HepG2 (cell line): ENCODE measurements at regions not wholly inside any gene's neighbourhood (a gene's known extent, or its start where the extent isn't known, plus 50 kb on each side); places are given as distances from the start of the nearest gene placed in this dataset.

Experiments used
- EZH2 ChIP-seq: conservative IDR thresholded peaks from 2 replicates; pipeline ENCODE4 v1.6.1; 2012; ENCODE audit warnings: mild to moderate bottlenecking, low read depth, low read length, moderate library complexity
- FIP1L1 ChIP-seq: fragments of 200-400 bp; formaldehyde crosslinking; IDR thresholded peaks from 2 replicates; pipeline ENCODE4 v1.6.1; 2018; ENCODE audit warnings: low read depth, mild to moderate bottlenecking, low read length, moderate library complexity, borderline replicate concordance; ENCODE audit not compliant: insufficient read depth
- MAFF ChIP-seq: IDR thresholded peaks from 2 replicates; pipeline ENCODE4 v1.6.1; 2011; ENCODE audit warnings: low read depth, low read length, improper control_type of control experiment
- POLR2A ChIP-seq, 2 experiments: IDR thresholded peaks; 2 replicates each; pipeline ENCODE4 v1.6.1; 2011; ENCODE audit warnings: low read depth in 2 of 2, low read length in 2 of 2, mild to moderate bottlenecking in 1 of 2, moderate library complexity in 1 of 2; ENCODE audit not compliant: insufficient read depth in 1 of 2
- POLR2AphosphoS5 ChIP-seq: IDR thresholded peaks from 2 replicates; pipeline ENCODE4 v1.6.1; 2012; ENCODE audit warnings: low read depth, low read length
- SMARCC2 ChIP-seq: fragments of 450-650 bp; IDR thresholded peaks from 2 replicates; pipeline ENCODE4 v1.6.1; 2017; ENCODE audit warnings: antibody characterized with exemption, mild to moderate bottlenecking
- ZNF737 ChIP-seq: sonication (generic); formaldehyde crosslinking; IDR thresholded peaks from 2 replicates; pipeline ENCODE4 v1.5.0; 2020; ENCODE audit warnings: missing genetic modification reagents, mild to moderate bottlenecking, borderline replicate concordance
- TF ChIP-seq, protein P1 (sequence below): sonication (generic); formaldehyde crosslinking; IDR thresholded peaks from 2 replicates; pipeline ENCODE4 v1.5.0; 2020; ENCODE audit warnings: mild to moderate bottlenecking, missing genetic modification reagents, moderate library complexity
- TF ChIP-seq, protein P2 (sequence below): sonication (generic); formaldehyde crosslinking; IDR thresholded peaks from 2 replicates; pipeline ENCODE4 v1.4.0; 2020; ENCODE audit warnings: missing genetic modification reagents, borderline replicate concordance
- TF ChIP-seq, protein P3 (sequence below): fragments of 450-650 bp; IDR thresholded peaks from 2 replicates; pipeline ENCODE4 v1.6.1; 2017; ENCODE audit warnings: mild to moderate bottlenecking
- TF ChIP-seq, protein P4 (sequence below): sonication (generic); formaldehyde crosslinking; IDR thresholded peaks from 2 replicates; pipeline ENCODE4 v1.8.0; 2022; ENCODE audit warnings: missing genetic modification reagents, mild to moderate bottlenecking, moderate library complexity, borderline replicate concordance
- TF ChIP-seq, protein P5 (sequence below), 2 experiments: IDR thresholded peaks; 2 replicates each; pipeline ENCODE4 v1.6.1; 2011 to 2012; ENCODE audit warnings: low read length in 2 of 2, borderline replicate concordance in 1 of 2, low read depth in 1 of 2, mild to moderate bottlenecking in 1 of 2, moderate library complexity in 1 of 2

DNA sequence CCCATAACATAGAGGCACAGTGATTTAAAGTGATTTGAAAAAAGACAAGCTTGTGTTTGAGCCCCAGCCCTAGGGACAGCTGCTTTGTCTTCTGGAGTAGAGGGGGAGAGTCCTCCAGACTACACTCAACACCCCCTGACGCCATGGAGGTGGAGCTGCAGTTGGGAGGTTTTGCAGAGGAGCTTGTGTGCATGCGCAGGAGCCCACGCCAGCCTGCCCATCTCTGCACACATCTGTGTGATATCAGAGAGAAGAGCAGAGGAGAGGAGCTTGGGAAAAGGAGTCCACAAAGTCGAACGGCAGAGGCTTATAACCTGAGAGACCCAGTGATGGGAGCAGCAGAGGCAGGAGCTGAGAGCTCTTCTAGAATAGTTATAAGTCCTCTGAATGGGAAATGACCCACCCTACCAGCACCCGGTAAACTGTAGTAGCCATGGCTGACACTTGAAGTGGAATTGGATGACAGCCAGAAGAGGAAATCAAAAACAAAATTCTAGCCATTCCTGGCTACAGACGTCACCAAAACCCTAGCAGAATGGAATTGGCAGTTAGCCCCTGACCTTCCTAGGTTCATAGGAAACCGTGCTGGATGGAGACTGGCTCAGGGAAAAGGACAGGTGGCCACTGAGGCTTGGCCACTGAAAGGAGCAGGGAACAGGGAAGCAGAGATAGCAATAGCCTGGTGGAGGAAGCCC lies 185.1 kb upstream of the VASH1 start:
- TF ChIP-seq POLR2AphosphoS5 (no peak), POLR2A (IDR thresholded peaks at IDR 0.05; ENCODE audit: insufficient read depth in 1 of 2, low read depth in 2 of 2, low read length in 2 of 2) (no peak), EZH2 (no peak), FIP1L1 (no peak), SMARCC2 (no peak), ZNF737 (CRISPR knock-in tag) (no peak), MAFF (no peak)
- TF ChIP-seq, protein P1, sequence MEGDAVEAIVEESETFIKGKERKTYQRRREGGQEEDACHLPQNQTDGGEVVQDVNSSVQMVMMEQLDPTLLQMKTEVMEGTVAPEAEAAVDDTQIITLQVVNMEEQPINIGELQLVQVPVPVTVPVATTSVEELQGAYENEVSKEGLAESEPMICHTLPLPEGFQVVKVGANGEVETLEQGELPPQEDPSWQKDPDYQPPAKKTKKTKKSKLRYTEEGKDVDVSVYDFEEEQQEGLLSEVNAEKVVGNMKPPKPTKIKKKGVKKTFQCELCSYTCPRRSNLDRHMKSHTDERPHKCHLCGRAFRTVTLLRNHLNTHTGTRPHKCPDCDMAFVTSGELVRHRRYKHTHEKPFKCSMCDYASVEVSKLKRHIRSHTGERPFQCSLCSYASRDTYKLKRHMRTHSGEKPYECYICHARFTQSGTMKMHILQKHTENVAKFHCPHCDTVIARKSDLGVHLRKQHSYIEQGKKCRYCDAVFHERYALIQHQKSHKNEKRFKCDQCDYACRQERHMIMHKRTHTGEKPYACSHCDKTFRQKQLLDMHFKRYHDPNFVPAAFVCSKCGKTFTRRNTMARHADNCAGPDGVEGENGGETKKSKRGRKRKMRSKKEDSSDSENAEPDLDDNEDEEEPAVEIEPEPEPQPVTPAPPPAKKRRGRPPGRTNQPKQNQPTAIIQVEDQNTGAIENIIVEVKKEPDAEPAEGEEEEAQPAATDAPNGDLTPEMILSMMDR (CRISPR knock-in tag) = no peak
- TF ChIP-seq, protein P2, sequence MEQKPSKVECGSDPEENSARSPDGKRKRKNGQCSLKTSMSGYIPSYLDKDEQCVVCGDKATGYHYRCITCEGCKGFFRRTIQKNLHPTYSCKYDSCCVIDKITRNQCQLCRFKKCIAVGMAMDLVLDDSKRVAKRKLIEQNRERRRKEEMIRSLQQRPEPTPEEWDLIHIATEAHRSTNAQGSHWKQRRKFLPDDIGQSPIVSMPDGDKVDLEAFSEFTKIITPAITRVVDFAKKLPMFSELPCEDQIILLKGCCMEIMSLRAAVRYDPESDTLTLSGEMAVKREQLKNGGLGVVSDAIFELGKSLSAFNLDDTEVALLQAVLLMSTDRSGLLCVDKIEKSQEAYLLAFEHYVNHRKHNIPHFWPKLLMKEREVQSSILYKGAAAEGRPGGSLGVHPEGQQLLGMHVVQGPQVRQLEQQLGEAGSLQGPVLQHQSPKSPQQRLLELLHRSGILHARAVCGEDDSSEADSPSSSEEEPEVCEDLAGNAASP (CRISPR knock-in tag) = no peak
- TF ChIP-seq, protein P3, sequence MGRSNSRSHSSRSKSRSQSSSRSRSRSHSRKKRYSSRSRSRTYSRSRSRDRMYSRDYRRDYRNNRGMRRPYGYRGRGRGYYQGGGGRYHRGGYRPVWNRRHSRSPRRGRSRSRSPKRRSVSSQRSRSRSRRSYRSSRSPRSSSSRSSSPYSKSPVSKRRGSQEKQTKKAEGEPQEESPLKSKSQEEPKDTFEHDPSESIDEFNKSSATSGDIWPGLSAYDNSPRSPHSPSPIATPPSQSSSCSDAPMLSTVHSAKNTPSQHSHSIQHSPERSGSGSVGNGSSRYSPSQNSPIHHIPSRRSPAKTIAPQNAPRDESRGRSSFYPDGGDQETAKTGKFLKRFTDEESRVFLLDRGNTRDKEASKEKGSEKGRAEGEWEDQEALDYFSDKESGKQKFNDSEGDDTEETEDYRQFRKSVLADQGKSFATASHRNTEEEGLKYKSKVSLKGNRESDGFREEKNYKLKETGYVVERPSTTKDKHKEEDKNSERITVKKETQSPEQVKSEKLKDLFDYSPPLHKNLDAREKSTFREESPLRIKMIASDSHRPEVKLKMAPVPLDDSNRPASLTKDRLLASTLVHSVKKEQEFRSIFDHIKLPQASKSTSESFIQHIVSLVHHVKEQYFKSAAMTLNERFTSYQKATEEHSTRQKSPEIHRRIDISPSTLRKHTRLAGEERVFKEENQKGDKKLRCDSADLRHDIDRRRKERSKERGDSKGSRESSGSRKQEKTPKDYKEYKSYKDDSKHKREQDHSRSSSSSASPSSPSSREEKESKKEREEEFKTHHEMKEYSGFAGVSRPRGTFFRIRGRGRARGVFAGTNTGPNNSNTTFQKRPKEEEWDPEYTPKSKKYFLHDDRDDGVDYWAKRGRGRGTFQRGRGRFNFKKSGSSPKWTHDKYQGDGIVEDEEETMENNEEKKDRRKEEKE = no peak
- TF ChIP-seq, protein P4, sequence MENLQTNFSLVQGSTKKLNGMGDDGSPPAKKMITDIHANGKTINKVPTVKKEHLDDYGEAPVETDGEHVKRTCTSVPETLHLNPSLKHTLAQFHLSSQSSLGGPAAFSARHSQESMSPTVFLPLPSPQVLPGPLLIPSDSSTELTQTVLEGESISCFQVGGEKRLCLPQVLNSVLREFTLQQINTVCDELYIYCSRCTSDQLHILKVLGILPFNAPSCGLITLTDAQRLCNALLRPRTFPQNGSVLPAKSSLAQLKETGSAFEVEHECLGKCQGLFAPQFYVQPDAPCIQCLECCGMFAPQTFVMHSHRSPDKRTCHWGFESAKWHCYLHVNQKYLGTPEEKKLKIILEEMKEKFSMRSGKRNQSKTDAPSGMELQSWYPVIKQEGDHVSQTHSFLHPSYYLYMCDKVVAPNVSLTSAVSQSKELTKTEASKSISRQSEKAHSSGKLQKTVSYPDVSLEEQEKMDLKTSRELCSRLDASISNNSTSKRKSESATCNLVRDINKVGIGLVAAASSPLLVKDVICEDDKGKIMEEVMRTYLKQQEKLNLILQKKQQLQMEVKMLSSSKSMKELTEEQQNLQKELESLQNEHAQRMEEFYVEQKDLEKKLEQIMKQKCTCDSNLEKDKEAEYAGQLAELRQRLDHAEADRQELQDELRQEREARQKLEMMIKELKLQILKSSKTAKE (CRISPR knock-in tag) = no peak
- TF ChIP-seq, protein P5, sequence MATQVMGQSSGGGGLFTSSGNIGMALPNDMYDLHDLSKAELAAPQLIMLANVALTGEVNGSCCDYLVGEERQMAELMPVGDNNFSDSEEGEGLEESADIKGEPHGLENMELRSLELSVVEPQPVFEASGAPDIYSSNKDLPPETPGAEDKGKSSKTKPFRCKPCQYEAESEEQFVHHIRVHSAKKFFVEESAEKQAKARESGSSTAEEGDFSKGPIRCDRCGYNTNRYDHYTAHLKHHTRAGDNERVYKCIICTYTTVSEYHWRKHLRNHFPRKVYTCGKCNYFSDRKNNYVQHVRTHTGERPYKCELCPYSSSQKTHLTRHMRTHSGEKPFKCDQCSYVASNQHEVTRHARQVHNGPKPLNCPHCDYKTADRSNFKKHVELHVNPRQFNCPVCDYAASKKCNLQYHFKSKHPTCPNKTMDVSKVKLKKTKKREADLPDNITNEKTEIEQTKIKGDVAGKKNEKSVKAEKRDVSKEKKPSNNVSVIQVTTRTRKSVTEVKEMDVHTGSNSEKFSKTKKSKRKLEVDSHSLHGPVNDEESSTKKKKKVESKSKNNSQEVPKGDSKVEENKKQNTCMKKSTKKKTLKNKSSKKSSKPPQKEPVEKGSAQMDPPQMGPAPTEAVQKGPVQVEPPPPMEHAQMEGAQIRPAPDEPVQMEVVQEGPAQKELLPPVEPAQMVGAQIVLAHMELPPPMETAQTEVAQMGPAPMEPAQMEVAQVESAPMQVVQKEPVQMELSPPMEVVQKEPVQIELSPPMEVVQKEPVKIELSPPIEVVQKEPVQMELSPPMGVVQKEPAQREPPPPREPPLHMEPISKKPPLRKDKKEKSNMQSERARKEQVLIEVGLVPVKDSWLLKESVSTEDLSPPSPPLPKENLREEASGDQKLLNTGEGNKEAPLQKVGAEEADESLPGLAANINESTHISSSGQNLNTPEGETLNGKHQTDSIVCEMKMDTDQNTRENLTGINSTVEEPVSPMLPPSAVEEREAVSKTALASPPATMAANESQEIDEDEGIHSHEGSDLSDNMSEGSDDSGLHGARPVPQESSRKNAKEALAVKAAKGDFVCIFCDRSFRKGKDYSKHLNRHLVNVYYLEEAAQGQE (IDR thresholded peaks at IDR 0.05; ENCODE audit: borderline replicate concordance in 1 of 2, low read depth in 1 of 2, low read length in 2 of 2) = no peak
